GM12878 (cell line): ENCODE measurements at regions not wholly inside any gene's neighbourhood (a gene's known extent, or its start where the extent isn't known, plus 50 kb on each side); places are given as distances from the start of the nearest gene placed in this dataset.

Experiments
- ATAC-seq: fragments of 200-7000 bp; cut with Tn5 transposase; 3 replicates; pipeline ENCODE4 v1.9.1; 2020; ENCODE audit warnings: mild to moderate bottlenecking, moderate library complexity
- BruUV-seq: library from RNA; stranded (reverse); fragments of 400-500 nt; replicated peaks from 2 replicates; lab custom pipeline; 2021; lab: Mats Ljungman, UMichigan
- CTCF ChIA-PET: fragments of 300-600 bp; sonication (Branson Sonifier 250); formaldehyde crosslinking; extraction: SDS; loops from one replicate; lab custom pipeline; 2021; ENCODE audit warnings: inconsistent platforms; lab: Yijun Ruan, JAX
- POLR2A ChIA-PET: fragments of 350-600 bp; formaldehyde crosslinking; extraction: SDS; loops from one replicate; lab custom pipeline; 2021; ENCODE audit warnings: inconsistent platforms; lab: Charles Lee
- RAD21 ChIA-PET: fragments of 300-600 bp; sonication (Branson Sonifier 250); formaldehyde crosslinking; loops from one replicate; lab custom pipeline; 2023; ENCODE audit warnings: antibody characterized with exemption; ENCODE audit not compliant: unreplicated experiment; lab: Charles Lee
- SMC1A ChIA-PET: fragments of 300-600 bp; sonication (Branson Sonifier 250); formaldehyde crosslinking; loops from one replicate; lab custom pipeline; 2023; ENCODE audit not compliant: unreplicated experiment, uncharacterized antibody; lab: Charles Lee
- DNase-seq: peaks from one replicate; pipeline ENCODE4 v3.0.0-alpha.2; 2011; ENCODE audit warnings: low read depth, low spot score
- FAIRE-seq: peaks from 3 replicates; lab custom pipeline; 2011; peaks lifted over from hg19 to GRCh38; lab: Jason Lieb, UNC
- H2AFZ ChIP-seq: 2 replicates; pipeline ENCODE4 v1.6.0; 2011; ENCODE audit warnings: low read depth, low read length, control low read depth; ENCODE audit not compliant: control insufficient read depth
- H3K27ac ChIP-seq: 2 replicates; pipeline ENCODE4 v1.5.1; 2011; ENCODE audit warnings: control low read depth; ENCODE audit not compliant: control insufficient read depth, insufficient read depth
- H3K27me3 ChIP-seq, 2 experiments: replicated peaks in 1 of 2; 2 replicates each; pipeline versions ENCODE4 v1.6.0 to v1.6.1; 2011; ENCODE audit warnings: low read length in 1 of 2; ENCODE audit not compliant: control insufficient read depth in 2 of 2, insufficient read depth in 2 of 2
- H3K36me3 ChIP-seq, 2 experiments: 2 replicates each; pipeline ENCODE4 v1.5.1; 2011; ENCODE audit warnings: low read length in 1 of 2; ENCODE audit not compliant: control insufficient read depth in 2 of 2, insufficient read depth in 2 of 2
- H3K4me1 ChIP-seq: 2 replicates; pipeline ENCODE4 v1.6.1; 2011; ENCODE audit warnings: mild to moderate bottlenecking, low read length, moderate library complexity, mixed read lengths; ENCODE audit not compliant: control insufficient read depth, insufficient read depth
- H3K4me2 ChIP-seq: 2 replicates; pipeline ENCODE4 v1.6.0; 2011; ENCODE audit warnings: control low read depth; ENCODE audit not compliant: control insufficient read depth, insufficient read depth
- H3K4me3 ChIP-seq: fragments of 200-600 bp; sonication (generic); 2 replicates; pipeline ENCODE4 v1.5.1; 2016
- H3K79me2 ChIP-seq: 2 replicates; pipeline ENCODE4 v1.6.0; 2011; ENCODE audit warnings: low read length; ENCODE audit not compliant: control insufficient read depth, insufficient read depth
- H3K9ac ChIP-seq: 2 replicates; pipeline ENCODE4 v1.8.0; 2011; ENCODE audit warnings: low read length, control low read depth, mixed read lengths; ENCODE audit not compliant: control insufficient read depth, insufficient read depth
- H3K9me3 ChIP-seq: replicated peaks from 3 replicates; pipeline ENCODE4 v1.5.1; 2011; ENCODE audit warnings: mild to moderate bottlenecking, low read length; ENCODE audit not compliant: control insufficient read depth, insufficient read depth
- H4K20me1 ChIP-seq: 2 replicates; pipeline ENCODE4 v1.6.0; 2011; ENCODE audit not compliant: control insufficient read depth, insufficient read depth
- ATF7 ChIP-seq: fragments of 450-650 bp; IDR thresholded peaks from 2 replicates; pipeline ENCODE4 v1.6.1; 2016; ENCODE audit warnings: low read depth, mild to moderate bottlenecking
- CBFB ChIP-seq: IDR thresholded peaks from 2 replicates; pipeline ENCODE4 v1.6.1; 2016; ENCODE audit warnings: antibody characterized with exemption, low read depth
- CHD1 ChIP-seq: IDR thresholded peaks from 2 replicates; pipeline ENCODE4 v1.6.1; 2012; ENCODE audit warnings: low read depth, low read length, improper control_type of control experiment
- CHD2 ChIP-seq: IDR thresholded peaks from 2 replicates; pipeline ENCODE4 v1.6.1; 2011; ENCODE audit warnings: low read depth, low read length, improper control_type of control experiment, borderline replicate concordance
- EP300 ChIP-seq, 2 experiments: fragments of 150-350 bp in 1 of 2; IDR thresholded peaks; 2 replicates each; pipeline ENCODE4 v1.6.1; 2011 to 2012; ENCODE audit warnings: low read depth in 2 of 2, low read length in 2 of 2, borderline replicate concordance in 1 of 2, improper control_type of control experiment in 1 of 2, inconsistent platforms in 1 of 2; ENCODE audit not compliant: control insufficient read depth in 1 of 2
- ETV6 ChIP-seq, 2 experiments: fragments of 450-650 bp in 1 of 2; IDR thresholded peaks in 1 of 2; conservative IDR thresholded peaks in 1 of 2; 2 replicates each; pipeline ENCODE4 v1.6.1; 2014; ENCODE audit warnings: antibody characterized with exemption in 1 of 2, borderline replicate concordance in 1 of 2, low read depth in 1 of 2, mild to moderate bottlenecking in 1 of 2, moderate library complexity in 1 of 2
- EZH2 ChIP-seq: IDR thresholded peaks from 2 replicates; pipeline ENCODE4 v1.6.1; 2012; ENCODE audit warnings: low read depth, mild to moderate bottlenecking, control low read depth, inconsistent platforms, low read length, borderline replicate concordance; ENCODE audit not compliant: control insufficient read depth
- FOXK2 ChIP-seq: fragments of 450-650 bp; IDR thresholded peaks from 2 replicates; pipeline ENCODE4 v1.6.1; 2017; ENCODE audit warnings: mild to moderate bottlenecking, moderate library complexity
- HSF1 ChIP-seq: fragments of 150-350 bp; IDR thresholded peaks from 2 replicates; pipeline ENCODE4 v1.6.1; 2014; ENCODE audit warnings: mild to moderate bottlenecking, low read depth, low read length
- IRF4 ChIP-seq: IDR thresholded peaks from 2 replicates; pipeline ENCODE4 v1.6.1; 2011; ENCODE audit warnings: low read depth, low read length
- JUNB ChIP-seq: IDR thresholded peaks from 2 replicates; pipeline ENCODE4 v1.6.1; 2016; ENCODE audit warnings: antibody characterized with exemption, mild to moderate bottlenecking
- NFYA ChIP-seq: IDR thresholded peaks from 2 replicates; pipeline ENCODE4 v1.6.1; 2011; ENCODE audit warnings: low read depth, mild to moderate bottlenecking, low read length, improper control_type of control experiment, borderline replicate concordance
- NRF1 ChIP-seq: conservative IDR thresholded peaks from 2 replicates; pipeline ENCODE4 v1.6.1; 2011; ENCODE audit warnings: mild to moderate bottlenecking, low read depth, low read length, improper control_type of control experiment
- PAX8 ChIP-seq: fragments of 450-650 bp; IDR thresholded peaks from 2 replicates; pipeline ENCODE4 v1.6.1; 2017; ENCODE audit warnings: mild to moderate bottlenecking, moderate library complexity
- SMAD1 ChIP-seq: fragments of 450-650 bp; IDR thresholded peaks from 2 replicates; pipeline ENCODE4 v1.6.1; 2018; ENCODE audit warnings: mild to moderate bottlenecking, low read depth; ENCODE audit not compliant: partially characterized antibody
- ZBTB11 ChIP-seq: fragments of 450-650 bp; formaldehyde crosslinking; IDR thresholded peaks from 2 replicates; pipeline ENCODE4 v1.5.0; 2022; ENCODE audit warnings: mild to moderate bottlenecking, missing genetic modification characterization
- WGBS: methylation state at CpG from one replicate; pipeline ENCODE4 v1.1.6; 2016; ENCODE audit warnings: low lambda C conversion rate; ENCODE audit not compliant: insufficient replicate concordance, insufficient coverage; ENCODE audit errors: missing lambda C conversion rate; 5-methylcytosine and 5-hydroxymethylcytosine counted together
- in situ Hi-C: fragments of 300-500 bp; cut with MboI; formaldehyde crosslinking; loops from 9 replicates; pipeline ENCODE4 v1.14.3; 2018; ENCODE audit warnings: mixed read lengths
- intact Hi-C: fragments of 100-400 bp; cut with micrococcal nuclease; formaldehyde crosslinking; loops from one replicate; pipeline ENCODE4 v1.14.2; 2022; ENCODE audit not compliant: unreplicated experiment
- TF ChIP-seq, protein P1 (sequence below): fragments of 450-650 bp; IDR thresholded peaks from 2 replicates; pipeline ENCODE4 v1.6.1; 2017; ENCODE audit warnings: mild to moderate bottlenecking

DNA sequence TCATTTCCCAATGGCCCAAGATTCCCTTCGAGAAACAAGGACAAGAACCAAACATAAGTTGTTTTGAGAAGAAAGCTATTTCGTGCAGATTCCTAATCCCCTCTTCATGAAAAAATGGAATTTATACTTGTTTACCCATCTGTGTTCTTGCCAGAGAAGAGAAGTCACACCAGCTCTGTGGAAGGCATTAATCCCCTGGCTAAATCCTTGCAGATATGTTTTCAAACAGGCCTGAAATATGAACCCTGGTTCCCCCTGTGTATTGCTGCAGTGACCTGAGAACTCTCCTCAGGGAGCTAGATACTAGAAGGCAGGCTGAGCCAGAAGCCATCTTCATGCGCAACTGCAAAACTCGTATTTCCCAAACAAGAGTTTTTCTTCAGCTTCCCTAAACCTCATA is 337.7 kb downstream of the NEK10 start:
- Histone ChIP-seq H3K4me1 (no peaks in the 10 kb centered on the region), H3K36me3 (no peaks in the 10 kb centered on the region), H3K4me2 (no peak overlapping the region), H3K27me3 (no peaks in the 10 kb centered on the region), H3K9ac (no peak overlapping the region), H3K79me2 (no peaks in the 10 kb centered on the region), H4K20me1 (no peaks in the 10 kb centered on the region), H3K27ac (no peak overlapping the region), H2AFZ (no peak overlapping the region), H3K9me3 (no peaks in the 10 kb centered on the region), H3K4me3 (no peak overlapping the region)
- POLR2A ChIA-PET: no interaction called here
- WGBS: 25% methylated on average over 4 of the region's 4 CpGs
- RAD21 ChIA-PET: no interaction called here
- no peak for DNase-seq
- BruUV-seq: no TSS peak
- FAIRE-seq: no peak
- in situ Hi-C loops: no loop called here
- no peak for ATAC-seq
- CTCF ChIA-PET: interaction anchor here (1.0 to 1.4 kb wide), 2 partner anchors 60 to 97 kb away, joined by 3 read pairs; no protein-coding TSS in a partner anchor
- intact Hi-C loops: no loop called here
- SMC1A ChIA-PET: no interaction called here
- TF ChIP-seq IRF4 (no peak), NRF1 (no peak), JUNB (no peak), NFYA (no peak), CHD1 (no peak), ATF7 (no peak), SMAD1 (no peak), FOXK2 (no peak), ETV6 (conservative IDR thresholded peaks at IDR 0.05 in 1 of 2, IDR thresholded peaks at IDR 0.05 in 1 of 2; ENCODE audit: borderline replicate concordance in 1 of 2, low read depth in 1 of 2) (no peak), HSF1 (no peak), PAX8 (no peak), CBFB (no peak), ZBTB11 (no peak), EZH2 (no peak), EP300 (IDR thresholded peaks at IDR 0.05; ENCODE audit: borderline replicate concordance in 1 of 2, control insufficient read depth in 1 of 2, low read depth in 2 of 2, low read length in 2 of 2) (no peak), CHD2 (no peak)
- TF ChIP-seq, protein P1, sequence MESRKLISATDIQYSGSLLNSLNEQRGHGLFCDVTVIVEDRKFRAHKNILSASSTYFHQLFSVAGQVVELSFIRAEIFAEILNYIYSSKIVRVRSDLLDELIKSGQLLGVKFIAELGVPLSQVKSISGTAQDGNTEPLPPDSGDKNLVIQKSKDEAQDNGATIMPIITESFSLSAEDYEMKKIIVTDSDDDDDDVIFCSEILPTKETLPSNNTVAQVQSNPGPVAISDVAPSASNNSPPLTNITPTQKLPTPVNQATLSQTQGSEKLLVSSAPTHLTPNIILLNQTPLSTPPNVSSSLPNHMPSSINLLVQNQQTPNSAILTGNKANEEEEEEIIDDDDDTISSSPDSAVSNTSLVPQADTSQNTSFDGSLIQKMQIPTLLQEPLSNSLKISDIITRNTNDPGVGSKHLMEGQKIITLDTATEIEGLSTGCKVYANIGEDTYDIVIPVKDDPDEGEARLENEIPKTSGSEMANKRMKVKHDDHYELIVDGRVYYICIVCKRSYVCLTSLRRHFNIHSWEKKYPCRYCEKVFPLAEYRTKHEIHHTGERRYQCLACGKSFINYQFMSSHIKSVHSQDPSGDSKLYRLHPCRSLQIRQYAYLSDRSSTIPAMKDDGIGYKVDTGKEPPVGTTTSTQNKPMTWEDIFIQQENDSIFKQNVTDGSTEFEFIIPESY: no peak
